ENCODE measurements at regions not wholly inside any gene's neighbourhood (a gene's known extent, or its start where the extent isn't known, plus 50 kb on each side); places are given as distances from the start of the nearest gene placed in this dataset.
"Not testable (repeated sequence)": the region's sequence is repeated elsewhere in the genome, so short reads cannot be mapped to it uniquely, and the experiment has no call there.

- not testable (repeated sequence) for TF ChIP-seq CTCF, POLR2A (IDR thresholded peaks at IDR 0.05)
Observed at GRCh38 chr22:15819886-15820285, 130.1 kb downstream of the POTEH start.
